GM23338 (cell line): ENCODE measurements at regions not wholly inside any gene's neighbourhood (a gene's known extent, or its start where the extent isn't known, plus 50 kb on each side); places are given as distances from the start of the nearest gene placed in this dataset.

Experiments used
- ATAC-seq: fragments of 200-7000 bp; cut with Tn5 transposase; 3 replicates; pipeline ENCODE4 v1.9.1; 2020
- DNase-seq: peaks from one replicate; pipeline ENCODE4 v3.0.0-alpha.2; 2015; ENCODE audit warnings: low spot score
- H2AFZ ChIP-seq: fragments of 200-600 bp; sonication (generic); 2 replicates; pipeline ENCODE4 v1.8.0; 2016; ENCODE audit warnings: antibody characterized with exemption, mild to moderate bottlenecking, moderate library complexity
- H3F3A ChIP-seq: fragments of 200-600 bp; sonication (generic); replicated peaks from 2 replicates; pipeline ENCODE4 v1.8.0; 2017; ENCODE audit warnings: antibody characterized with exemption, mixed run types, low read depth
- H3K27ac ChIP-seq: fragments of 200-600 bp; sonication (generic); 2 replicates; pipeline ENCODE4 v1.6.1; 2016; ENCODE audit warnings: low read depth
- H3K27me3 ChIP-seq: fragments of 200-600 bp; sonication (generic); 2 replicates; pipeline ENCODE4 v1.8.0; 2016; ENCODE audit warnings: mild to moderate bottlenecking, mixed run types, moderate library complexity; ENCODE audit not compliant: insufficient read depth
- H3K36me3 ChIP-seq: fragments of 200-600 bp; sonication (generic); 2 replicates; pipeline ENCODE4 v1.8.0; 2016; ENCODE audit warnings: mild to moderate bottlenecking; ENCODE audit not compliant: insufficient read depth
- H3K4me1 ChIP-seq: fragments of 200-600 bp; sonication (generic); 2 replicates; pipeline ENCODE4 v1.8.0; 2016; ENCODE audit warnings: mild to moderate bottlenecking, moderate library complexity; ENCODE audit not compliant: insufficient read depth
- H3K4me2 ChIP-seq: fragments of 200-600 bp; sonication (generic); 2 replicates; pipeline ENCODE4 v1.7.1; 2017; ENCODE audit warnings: mixed run types
- H3K4me3 ChIP-seq: fragments of 200-600 bp; sonication (generic); 2 replicates; pipeline ENCODE4 v1.6.1; 2016; ENCODE audit warnings: mixed run types
- H3K79me2 ChIP-seq: fragments of 200-600 bp; sonication (generic); replicated peaks from 2 replicates; pipeline ENCODE4 v1.8.0; 2017; ENCODE audit warnings: mild to moderate bottlenecking; ENCODE audit not compliant: insufficient read depth
- H3K9me2 ChIP-seq: fragments of 200-600 bp; sonication (generic); 2 replicates; pipeline ENCODE4 v1.8.0; 2017; ENCODE audit not compliant: insufficient read depth
- H4K20me1 ChIP-seq: fragments of 200-600 bp; sonication (generic); replicated peaks from 2 replicates; pipeline ENCODE4 v1.8.0; 2017; ENCODE audit warnings: mild to moderate bottlenecking; ENCODE audit not compliant: insufficient read depth
- H3K27ac Mint-ChIP-seq: 2 replicates; pipeline ENCODE4 v1.8.0; 2020; ENCODE audit warnings: inconsistent platforms, mild to moderate bottlenecking, moderate library complexity, mixed read lengths
- H3K27me3 Mint-ChIP-seq: 3 replicates; pipeline ENCODE4 v1.8.0; 2022; ENCODE audit warnings: low read depth, mild to moderate bottlenecking, moderate library complexity, mixed read lengths, inconsistent platforms; ENCODE audit not compliant: insufficient read depth, poor library complexity
- H3K36me3 Mint-ChIP-seq: 3 replicates; pipeline ENCODE4 v1.8.0; 2021; ENCODE audit warnings: low read depth, mild to moderate bottlenecking, inconsistent platforms, moderate library complexity, mixed read lengths
- H3K4me1 Mint-ChIP-seq: 3 replicates; pipeline ENCODE4 v1.8.0; 2020; ENCODE audit warnings: mild to moderate bottlenecking, inconsistent platforms, mixed read lengths
- H3K4me3 Mint-ChIP-seq: 3 replicates; pipeline ENCODE4 v1.8.0; 2021; ENCODE audit warnings: moderate library complexity, mild to moderate bottlenecking, inconsistent platforms, mixed read lengths
- H3K9me3 Mint-ChIP-seq: 3 replicates; pipeline ENCODE4 v1.8.0; 2020; ENCODE audit warnings: moderate library complexity, mild to moderate bottlenecking, inconsistent platforms, mixed read lengths
- CREB1 ChIP-seq: fragments of 250-450 bp; sonication (Bioruptor Pico); IDR thresholded peaks from 2 replicates; pipeline ENCODE4 v1.5.0; 2020; ENCODE audit warnings: low read depth, mild to moderate bottlenecking, moderate library complexity
- CTCF ChIP-seq, 2 experiments: fragments of 200-600 bp in 1 of 2; sonication (generic) in 1 of 2; conservative IDR thresholded peaks; 2 replicates each; pipeline versions ENCODE4 v1.5.1 to v1.6.1; 2016 to 2017; ENCODE audit warnings: antibody characterized with exemption in 2 of 2, low read depth in 2 of 2, mild to moderate bottlenecking in 2 of 2, moderate library complexity in 1 of 2
- ETS1 ChIP-seq: IDR thresholded peaks from 2 replicates; pipeline ENCODE4 v1.6.1; 2016; ENCODE audit warnings: antibody characterized with exemption
- EZH2 ChIP-seq: fragments of 200-600 bp; sonication (generic); IDR thresholded peaks from one replicate; pipeline ENCODE4 v1.8.0; 2017; ENCODE audit warnings: antibody characterized with exemption, mild to moderate bottlenecking, low read depth; ENCODE audit not compliant: unreplicated experiment
- EZH2phosphoT487 ChIP-seq: fragments of 200-600 bp; sonication (generic); IDR thresholded peaks from one replicate; pipeline ENCODE4 v1.8.1; 2018; ENCODE audit warnings: antibody characterized with exemption; ENCODE audit not compliant: unreplicated experiment
- JUNB ChIP-seq: IDR thresholded peaks from one replicate; pipeline ENCODE4 v1.6.1; 2016; ENCODE audit warnings: antibody characterized with exemption; ENCODE audit not compliant: unreplicated experiment
- NANOG ChIP-seq: IDR thresholded peaks from 2 replicates; pipeline ENCODE4 v1.6.1; 2016; ENCODE audit warnings: antibody characterized with exemption, borderline replicate concordance
- POLR2AphosphoS5 ChIP-seq: IDR thresholded peaks from 2 replicates; pipeline ENCODE4 v1.6.1; 2016; ENCODE audit warnings: antibody characterized with exemption, low read depth
- REST ChIP-seq: IDR thresholded peaks from one replicate; pipeline ENCODE4 v1.6.1; 2018; ENCODE audit warnings: antibody characterized with exemption; ENCODE audit not compliant: unreplicated experiment
- STAT1 ChIP-seq: IDR thresholded peaks from one replicate; pipeline ENCODE4 v1.6.1; 2016; ENCODE audit warnings: antibody characterized with exemption; ENCODE audit not compliant: unreplicated experiment
- ZNF114 ChIP-seq: fragments of 250-450 bp; sonication (Bioruptor Pico); IDR thresholded peaks from 2 replicates; pipeline ENCODE4 v1.5.0; 2020; ENCODE audit warnings: mild to moderate bottlenecking, moderate library complexity
- ZNF331 ChIP-seq: fragments of 250-450 bp; sonication (Bioruptor Pico); IDR thresholded peaks from 2 replicates; pipeline ENCODE4 v1.5.0; 2020; ENCODE audit warnings: low read depth, mild to moderate bottlenecking, moderate library complexity
- ZNF462 ChIP-seq: fragments of 250-450 bp; sonication (Bioruptor Pico); IDR thresholded peaks from 2 replicates; pipeline ENCODE4 v1.5.0; 2020; ENCODE audit warnings: mild to moderate bottlenecking, moderate library complexity

GRCh38 chr1:232704256-232704655 lies 74.3 kb upstream of the SIPA1L2 start:
- H3K27ac Mint-ChIP-seq = no peak overlapping the region
- H3K4me1 Mint-ChIP-seq = 0 out of 3 replicates have a peak, but pooled peaks cover 2% of the 10 kb centered on the region
- peaks cover 2% of the 10 kb centered on the region for H3K27me3 Mint-ChIP-seq
- no peak for ATAC-seq
- no peaks in the 10 kb centered on the region; the same call in 2 of the 3 replicates for H3K36me3 Mint-ChIP-seq
- H3K27me3 ChIP-seq = no peaks in the 10 kb centered on the region
- H3K4me3 ChIP-seq = no peak overlapping the region
- no peaks in the 10 kb centered on the region for H3K36me3 ChIP-seq
- H3K27ac ChIP-seq = no peak overlapping the region
- no peak overlapping the region for H3K4me2 ChIP-seq
- no peaks in the 10 kb centered on the region for H3K79me2 ChIP-seq
- no peak overlapping the region for H2AFZ ChIP-seq
- 0 out of 2 replicates have a peak, but pooled peaks cover 8% of the 10 kb centered on the region for H3K9me2 ChIP-seq
- no peak overlapping the region for H3K4me3 Mint-ChIP-seq
- H3F3A ChIP-seq = no peaks in the 10 kb centered on the region
- H3K4me1 ChIP-seq = no peaks in the 10 kb centered on the region
- no peak for DNase-seq
- H3K9me3 Mint-ChIP-seq = no peaks in the 10 kb centered on the region
- TF ChIP-seq STAT1 (no peak), REST (no peak), EZH2phosphoT487 (no peak), NANOG (no peak), ZNF114 (no peak), ETS1 (no peak), EZH2 (no peak), CTCF (conservative IDR thresholded peaks at IDR 0.05; ENCODE audit: low read depth in 2 of 2) (no peak), ZNF331 (CRISPR knock-in tag) (no peak), ZNF462 (CRISPR knock-in tag) (no peak), JUNB (no peak), POLR2AphosphoS5 (no peak), CREB1 (CRISPR knock-in tag) (no peak)
- H4K20me1 ChIP-seq = no peaks in the 10 kb centered on the region
